Adrenal gland (tissue), 5 donors: ENCODE measurements at regions not wholly inside any gene's neighbourhood (a gene's known extent, or its start where the extent isn't known, plus 50 kb on each side); places are given as distances from the start of the nearest gene placed in this dataset.

Source experiments
- POLR2A ChIP-seq, 2 donors: fragments of 450-650 bp; IDR thresholded peaks; one replicate each; pipeline ENCODE4 v1.6.1; 2017; ENCODE audit warnings: antibody characterized with exemption in 2 of 2, mild to moderate bottlenecking in 2 of 2, moderate library complexity in 1 of 2
- TF ChIP-seq, protein P1 (sequence below), 6 experiments: fragments of 450-650 bp in 4 of 6; fragments of 200-600 bp in 2 of 6; sonication (generic) in 1 of 6; IDR thresholded peaks; 1 replicate in 5 of 6; 2 replicates in 1 of 6; pipeline versions ENCODE4 v1.5.1 to v1.8.0; 2016 to 2021; ENCODE audit warnings: antibody characterized with exemption in 6 of 6, mild to moderate bottlenecking in 2 of 6, moderate library complexity in 1 of 6
- donor health status: DM: no; HTN: no; CAD: no.

GRCh38 chr12:74322792-74323191 lies 214.8 kb upstream of the ATXN7L3B start:
- TF ChIP-seq, protein P1, sequence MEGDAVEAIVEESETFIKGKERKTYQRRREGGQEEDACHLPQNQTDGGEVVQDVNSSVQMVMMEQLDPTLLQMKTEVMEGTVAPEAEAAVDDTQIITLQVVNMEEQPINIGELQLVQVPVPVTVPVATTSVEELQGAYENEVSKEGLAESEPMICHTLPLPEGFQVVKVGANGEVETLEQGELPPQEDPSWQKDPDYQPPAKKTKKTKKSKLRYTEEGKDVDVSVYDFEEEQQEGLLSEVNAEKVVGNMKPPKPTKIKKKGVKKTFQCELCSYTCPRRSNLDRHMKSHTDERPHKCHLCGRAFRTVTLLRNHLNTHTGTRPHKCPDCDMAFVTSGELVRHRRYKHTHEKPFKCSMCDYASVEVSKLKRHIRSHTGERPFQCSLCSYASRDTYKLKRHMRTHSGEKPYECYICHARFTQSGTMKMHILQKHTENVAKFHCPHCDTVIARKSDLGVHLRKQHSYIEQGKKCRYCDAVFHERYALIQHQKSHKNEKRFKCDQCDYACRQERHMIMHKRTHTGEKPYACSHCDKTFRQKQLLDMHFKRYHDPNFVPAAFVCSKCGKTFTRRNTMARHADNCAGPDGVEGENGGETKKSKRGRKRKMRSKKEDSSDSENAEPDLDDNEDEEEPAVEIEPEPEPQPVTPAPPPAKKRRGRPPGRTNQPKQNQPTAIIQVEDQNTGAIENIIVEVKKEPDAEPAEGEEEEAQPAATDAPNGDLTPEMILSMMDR (IDR thresholded peaks at IDR 0.05): no peak
- no peak for TF ChIP-seq POLR2A (IDR thresholded peaks at IDR 0.05)
